H1 (cell line): ENCODE measurements at regions not wholly inside any gene's neighbourhood (a gene's known extent, or its start where the extent isn't known, plus 50 kb on each side); places are given as distances from the start of the nearest gene placed in this dataset.

Experiments used
- CREB1 ChIP-seq: IDR thresholded peaks from 2 replicates; pipeline ENCODE4 v1.6.1; 2012; ENCODE audit warnings: inconsistent platforms
- EGR1 ChIP-seq: IDR thresholded peaks from 2 replicates; pipeline ENCODE4 v1.6.1; 2011; ENCODE audit warnings: low read depth, low read length, borderline replicate concordance
- EZH2 ChIP-seq: fragments of 200-600 bp; sonication (generic); IDR thresholded peaks from 2 replicates; pipeline ENCODE4 v1.7.1; 2012; ENCODE audit warnings: low read depth, mild to moderate bottlenecking, moderate library complexity, low read length, inconsistent platforms; ENCODE audit not compliant: severe bottlenecking
- NRF1 ChIP-seq: IDR thresholded peaks from 2 replicates; pipeline ENCODE4 v1.6.1; 2011; ENCODE audit warnings: mild to moderate bottlenecking, low read depth, low read length, improper control_type of control experiment
- POLR2AphosphoS5 ChIP-seq: IDR thresholded peaks from 2 replicates; pipeline ENCODE4 v1.6.1; 2011; ENCODE audit warnings: low read depth, low read length
- SIX5 ChIP-seq: IDR thresholded peaks from 2 replicates; pipeline ENCODE4 v1.6.1; 2011; ENCODE audit warnings: mild to moderate bottlenecking, low read depth, low read length
- SP2 ChIP-seq: IDR thresholded peaks from 2 replicates; pipeline ENCODE4 v1.6.1; 2012; ENCODE audit warnings: mild to moderate bottlenecking, low read length, inconsistent platforms
- ZNF274 ChIP-seq: IDR thresholded peaks from 2 replicates; pipeline ENCODE4 v1.7.0; 2012; ENCODE audit warnings: low read length, borderline replicate concordance; ENCODE audit errors: extremely low read depth
- TF ChIP-seq, protein P1 (sequence below): IDR thresholded peaks from 2 replicates; pipeline ENCODE4 v1.6.1; 2011; ENCODE audit warnings: low read depth, mild to moderate bottlenecking, low read length; ENCODE audit not compliant: insufficient read depth
- TF ChIP-seq, protein P2 (sequence below), 3 experiments: IDR thresholded peaks; 1 replicate in 2 of 3; 2 replicates in 1 of 3; pipeline versions ENCODE4 v1.5.1 to v1.6.1; 2011; ENCODE audit warnings: low read length in 3 of 3, mild to moderate bottlenecking in 3 of 3, inconsistent platforms in 2 of 3, low read depth in 1 of 3, moderate library complexity in 1 of 3; ENCODE audit not compliant: insufficient read depth in 1 of 3; ENCODE audit errors: control extremely low read depth in 1 of 3
- TF ChIP-seq, protein P3 (sequence below): IDR thresholded peaks from 2 replicates; pipeline ENCODE4 v1.6.1; 2012; ENCODE audit warnings: low read length, inconsistent platforms
- TF ChIP-seq, protein P4 (sequence below): IDR thresholded peaks from 2 replicates; pipeline ENCODE4 v1.6.1; 2012; ENCODE audit warnings: inconsistent platforms

DNA sequence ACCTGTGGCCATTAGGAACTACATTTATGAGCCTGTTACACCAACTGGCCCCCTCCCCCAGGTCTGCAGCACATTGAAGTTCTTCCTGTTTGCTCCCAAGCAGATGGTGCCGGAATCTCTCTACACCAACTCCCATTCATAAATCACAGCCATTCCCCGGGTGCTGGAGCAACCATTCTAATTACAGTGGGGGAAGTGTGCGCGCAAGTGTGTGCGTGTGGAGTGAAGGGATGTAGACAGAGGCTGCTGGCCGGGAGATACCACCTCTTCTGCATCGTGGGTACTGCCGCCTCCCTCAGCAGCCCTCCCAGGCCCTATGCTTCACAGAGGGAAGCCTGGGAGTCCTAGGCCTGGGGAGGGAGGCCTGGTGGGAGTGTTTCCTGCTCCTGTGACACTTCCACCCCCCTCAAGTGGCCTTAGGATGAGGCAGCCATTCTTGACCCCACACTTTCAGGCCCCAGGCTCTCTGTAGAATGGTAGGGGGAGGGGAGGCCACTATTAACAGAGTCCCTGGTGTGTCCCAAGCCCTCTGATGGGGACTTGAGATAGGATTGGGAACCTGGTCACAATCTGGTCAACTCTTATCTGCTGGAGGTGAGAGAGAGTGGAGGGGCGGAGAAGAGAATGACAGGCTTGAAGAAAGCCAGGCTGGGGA lies 69.1 kb downstream of the MAGEF1 start:
- TF ChIP-seq NRF1 = no peak
- no peak for TF ChIP-seq POLR2AphosphoS5
- TF ChIP-seq, protein P1, sequence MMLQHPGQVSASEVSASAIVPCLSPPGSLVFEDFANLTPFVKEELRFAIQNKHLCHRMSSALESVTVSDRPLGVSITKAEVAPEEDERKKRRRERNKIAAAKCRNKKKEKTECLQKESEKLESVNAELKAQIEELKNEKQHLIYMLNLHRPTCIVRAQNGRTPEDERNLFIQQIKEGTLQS = no peak
- TF ChIP-seq CREB1 = no peak
- no peak for TF ChIP-seq EZH2
- TF ChIP-seq, protein P2, sequence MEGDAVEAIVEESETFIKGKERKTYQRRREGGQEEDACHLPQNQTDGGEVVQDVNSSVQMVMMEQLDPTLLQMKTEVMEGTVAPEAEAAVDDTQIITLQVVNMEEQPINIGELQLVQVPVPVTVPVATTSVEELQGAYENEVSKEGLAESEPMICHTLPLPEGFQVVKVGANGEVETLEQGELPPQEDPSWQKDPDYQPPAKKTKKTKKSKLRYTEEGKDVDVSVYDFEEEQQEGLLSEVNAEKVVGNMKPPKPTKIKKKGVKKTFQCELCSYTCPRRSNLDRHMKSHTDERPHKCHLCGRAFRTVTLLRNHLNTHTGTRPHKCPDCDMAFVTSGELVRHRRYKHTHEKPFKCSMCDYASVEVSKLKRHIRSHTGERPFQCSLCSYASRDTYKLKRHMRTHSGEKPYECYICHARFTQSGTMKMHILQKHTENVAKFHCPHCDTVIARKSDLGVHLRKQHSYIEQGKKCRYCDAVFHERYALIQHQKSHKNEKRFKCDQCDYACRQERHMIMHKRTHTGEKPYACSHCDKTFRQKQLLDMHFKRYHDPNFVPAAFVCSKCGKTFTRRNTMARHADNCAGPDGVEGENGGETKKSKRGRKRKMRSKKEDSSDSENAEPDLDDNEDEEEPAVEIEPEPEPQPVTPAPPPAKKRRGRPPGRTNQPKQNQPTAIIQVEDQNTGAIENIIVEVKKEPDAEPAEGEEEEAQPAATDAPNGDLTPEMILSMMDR (IDR thresholded peaks at IDR 0.05; ENCODE audit: control extremely low read depth in 1 of 3, insufficient read depth in 1 of 3, low read depth in 1 of 3, low read length in 3 of 3) = no peak
- TF ChIP-seq, protein P3, sequence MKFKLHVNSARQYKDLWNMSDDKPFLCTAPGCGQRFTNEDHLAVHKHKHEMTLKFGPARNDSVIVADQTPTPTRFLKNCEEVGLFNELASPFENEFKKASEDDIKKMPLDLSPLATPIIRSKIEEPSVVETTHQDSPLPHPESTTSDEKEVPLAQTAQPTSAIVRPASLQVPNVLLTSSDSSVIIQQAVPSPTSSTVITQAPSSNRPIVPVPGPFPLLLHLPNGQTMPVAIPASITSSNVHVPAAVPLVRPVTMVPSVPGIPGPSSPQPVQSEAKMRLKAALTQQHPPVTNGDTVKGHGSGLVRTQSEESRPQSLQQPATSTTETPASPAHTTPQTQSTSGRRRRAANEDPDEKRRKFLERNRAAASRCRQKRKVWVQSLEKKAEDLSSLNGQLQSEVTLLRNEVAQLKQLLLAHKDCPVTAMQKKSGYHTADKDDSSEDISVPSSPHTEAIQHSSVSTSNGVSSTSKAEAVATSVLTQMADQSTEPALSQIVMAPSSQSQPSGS = no peak
- TF ChIP-seq, protein P4, sequence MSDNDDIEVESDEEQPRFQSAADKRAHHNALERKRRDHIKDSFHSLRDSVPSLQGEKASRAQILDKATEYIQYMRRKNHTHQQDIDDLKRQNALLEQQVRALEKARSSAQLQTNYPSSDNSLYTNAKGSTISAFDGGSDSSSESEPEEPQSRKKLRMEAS = no peak
- no peak for TF ChIP-seq ZNF274
- TF ChIP-seq SIX5 = no peak
- no peak for TF ChIP-seq SP2
- no peak for TF ChIP-seq EGR1
